ENCODE measurements at regions not wholly inside any gene's neighbourhood (a gene's known extent, or its start where the extent isn't known, plus 50 kb on each side); places are given as distances from the start of the nearest gene placed in this dataset.

DNA sequence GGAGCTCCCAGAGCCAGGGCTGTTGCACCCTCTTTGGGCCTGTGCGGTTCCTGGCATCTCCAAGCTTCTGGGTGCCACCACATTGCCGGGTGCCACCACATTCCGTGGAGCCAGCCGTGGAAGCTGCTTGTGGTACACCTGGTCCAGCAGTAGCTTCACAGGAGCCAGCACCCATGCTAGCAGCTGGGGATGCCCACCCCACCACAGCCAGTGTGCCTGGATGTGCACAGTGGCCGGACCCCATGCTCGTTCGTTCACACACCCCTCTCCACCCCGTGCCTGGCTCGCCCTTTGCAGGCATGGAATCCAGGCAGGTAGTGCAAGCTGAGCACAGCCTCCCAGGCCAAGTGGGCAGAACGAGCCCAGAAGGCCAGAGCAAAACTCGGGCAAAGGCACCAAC is 1029.8 kb upstream of the GBE1 start:
- Histone ChIP-seq H3K27me3 (ENCODE audit: control insufficient read depth, insufficient read depth, low read length) (no peaks in the 10 kb centered on the region), H3K36me3 (ENCODE audit: control insufficient read depth, insufficient read depth, low read length) (no peaks in the 10 kb centered on the region), H3K4me3 (ENCODE audit: low read depth, low read length) (no peak overlapping the region)
- POLR2A ChIA-PET = no interaction called here
- DNase-seq (ENCODE audit: low read depth) = no peak
- TF ChIP-seq, protein P1, sequence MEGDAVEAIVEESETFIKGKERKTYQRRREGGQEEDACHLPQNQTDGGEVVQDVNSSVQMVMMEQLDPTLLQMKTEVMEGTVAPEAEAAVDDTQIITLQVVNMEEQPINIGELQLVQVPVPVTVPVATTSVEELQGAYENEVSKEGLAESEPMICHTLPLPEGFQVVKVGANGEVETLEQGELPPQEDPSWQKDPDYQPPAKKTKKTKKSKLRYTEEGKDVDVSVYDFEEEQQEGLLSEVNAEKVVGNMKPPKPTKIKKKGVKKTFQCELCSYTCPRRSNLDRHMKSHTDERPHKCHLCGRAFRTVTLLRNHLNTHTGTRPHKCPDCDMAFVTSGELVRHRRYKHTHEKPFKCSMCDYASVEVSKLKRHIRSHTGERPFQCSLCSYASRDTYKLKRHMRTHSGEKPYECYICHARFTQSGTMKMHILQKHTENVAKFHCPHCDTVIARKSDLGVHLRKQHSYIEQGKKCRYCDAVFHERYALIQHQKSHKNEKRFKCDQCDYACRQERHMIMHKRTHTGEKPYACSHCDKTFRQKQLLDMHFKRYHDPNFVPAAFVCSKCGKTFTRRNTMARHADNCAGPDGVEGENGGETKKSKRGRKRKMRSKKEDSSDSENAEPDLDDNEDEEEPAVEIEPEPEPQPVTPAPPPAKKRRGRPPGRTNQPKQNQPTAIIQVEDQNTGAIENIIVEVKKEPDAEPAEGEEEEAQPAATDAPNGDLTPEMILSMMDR (IDR thresholded peaks at IDR 0.05; ENCODE audit: insufficient read depth, low read depth, low read length) = no peak
- CTCF ChIA-PET = interaction anchor here (0.7 kb wide), 1 partner anchor 48 kb away, joined by 3 read pairs; no protein-coding TSS in a partner anchor

DNA sequence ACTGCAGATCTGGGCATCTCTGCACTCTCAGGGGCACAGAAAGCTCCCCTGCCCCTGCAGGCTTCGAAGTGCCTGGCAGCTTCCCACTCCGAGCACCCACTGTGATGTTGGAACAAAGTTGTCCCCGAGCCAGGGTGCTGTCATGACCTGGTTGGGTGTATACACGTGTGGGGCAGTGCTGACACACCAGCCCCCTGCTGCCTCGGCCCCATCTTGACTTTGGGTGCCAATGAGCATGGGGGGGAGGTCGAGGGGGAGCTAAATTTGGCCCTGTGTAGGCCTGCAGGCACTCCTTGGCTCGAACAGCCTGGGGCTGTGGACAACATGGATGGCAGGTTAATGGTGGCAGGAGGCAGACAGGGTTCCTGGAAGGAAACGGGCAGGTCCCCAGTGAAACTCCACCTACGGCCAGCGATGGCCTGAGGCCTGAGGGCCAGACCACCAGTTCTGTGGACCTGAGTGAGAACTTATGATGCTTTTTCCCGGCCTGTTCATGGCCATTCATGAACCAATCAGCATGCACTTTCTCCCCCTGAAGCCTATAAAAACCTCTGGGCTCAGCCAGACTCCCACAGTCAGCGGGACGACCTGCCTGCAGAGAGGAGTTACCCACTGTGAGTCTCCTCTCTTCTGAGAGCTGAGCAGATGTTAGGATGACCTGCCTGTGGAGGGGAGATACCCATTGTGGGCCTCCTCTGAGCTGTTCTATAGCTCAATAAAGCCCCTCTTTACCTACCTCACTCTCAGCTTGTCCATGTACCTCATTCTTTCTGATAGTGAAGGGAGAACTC is 1029.1 kb upstream of the GBE1 start:
- DNase-seq (ENCODE audit: low read depth) = no peak
- Histone ChIP-seq H3K4me3 (ENCODE audit: low read depth, low read length) (no peak overlapping the region), H3K36me3 (ENCODE audit: control insufficient read depth, insufficient read depth, low read length) (no peaks in the 10 kb centered on the region), H3K27me3 (ENCODE audit: control insufficient read depth, insufficient read depth, low read length) (no peaks in the 10 kb centered on the region)
- CTCF ChIA-PET = interaction anchor here (0.7 kb wide), 1 partner anchor 47 kb away, joined by 3 read pairs; no protein-coding TSS in a partner anchor
- POLR2A ChIA-PET = no interaction called here
- TF ChIP-seq, protein P1 (IDR thresholded peaks at IDR 0.05; ENCODE audit: insufficient read depth, low read depth, low read length) = no peak

DNA sequence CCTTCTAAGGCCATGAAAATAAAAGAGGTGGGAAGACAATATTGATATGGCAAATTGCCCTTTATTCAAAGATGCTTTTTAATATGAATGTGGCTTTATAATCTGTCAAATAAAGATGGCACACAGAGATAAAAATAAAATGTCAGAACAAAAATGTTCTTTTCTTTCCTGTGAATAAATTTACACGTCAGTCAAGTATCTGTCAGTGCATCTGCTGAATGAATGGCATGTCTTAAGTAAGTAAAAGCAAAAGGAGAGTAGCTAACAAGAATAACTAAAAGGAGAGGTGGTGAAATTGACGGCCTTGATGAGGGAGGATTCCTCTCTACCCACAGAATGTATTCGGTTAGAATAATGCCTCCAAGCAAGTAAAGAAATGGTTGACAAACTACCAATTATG is 1021.7 kb upstream of the GBE1 start:
- Histone ChIP-seq H3K27me3 (ENCODE audit: control insufficient read depth, insufficient read depth, low read length) (no peaks in the 10 kb centered on the region), H3K36me3 (ENCODE audit: control insufficient read depth, insufficient read depth, low read length) (no peaks in the 10 kb centered on the region), H3K4me3 (ENCODE audit: low read depth, low read length) (no peak overlapping the region)
- TF ChIP-seq, protein P1 (IDR thresholded peaks at IDR 0.05; ENCODE audit: insufficient read depth, low read depth, low read length) = no peak
- POLR2A ChIA-PET = no interaction called here
- DNase-seq (ENCODE audit: low read depth) = no peak
- CTCF ChIA-PET = no interaction called here

DNA sequence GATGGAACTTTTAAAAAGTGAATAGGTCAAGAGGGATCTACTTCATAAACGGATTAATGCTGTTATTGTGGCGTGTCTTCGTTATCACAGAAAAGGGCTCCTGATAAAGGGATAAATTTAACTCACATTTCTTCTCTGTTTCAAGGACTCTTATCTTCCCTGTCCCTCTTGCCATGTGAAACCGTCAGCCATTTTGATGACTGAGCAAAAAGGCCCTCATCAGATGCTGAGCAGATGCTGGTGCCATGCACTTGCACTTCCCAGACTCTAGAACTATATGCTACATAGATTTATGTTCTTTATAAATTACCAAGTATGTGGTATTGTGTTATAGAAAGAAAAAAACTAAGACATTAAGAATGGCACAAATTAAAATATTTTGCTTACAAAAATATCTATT is 1011.8 kb upstream of the GBE1 start:
- no peaks in the 10 kb centered on the region for H3K36me3 ChIP-seq (ENCODE audit: control insufficient read depth, insufficient read depth, low read length)
- ChIA-PET CTCF (no interaction called here), POLR2A (no interaction called here)
- TF ChIP-seq, protein P1 (IDR thresholded peaks at IDR 0.05; ENCODE audit: insufficient read depth, low read depth, low read length) = no peak
- DNase-seq (ENCODE audit: low read depth) = no peak
- H3K27me3 ChIP-seq (ENCODE audit: control insufficient read depth, insufficient read depth, low read length) = no peaks in the 10 kb centered on the region
- H3K4me3 ChIP-seq (ENCODE audit: low read depth, low read length) = no peak overlapping the region

DNA sequence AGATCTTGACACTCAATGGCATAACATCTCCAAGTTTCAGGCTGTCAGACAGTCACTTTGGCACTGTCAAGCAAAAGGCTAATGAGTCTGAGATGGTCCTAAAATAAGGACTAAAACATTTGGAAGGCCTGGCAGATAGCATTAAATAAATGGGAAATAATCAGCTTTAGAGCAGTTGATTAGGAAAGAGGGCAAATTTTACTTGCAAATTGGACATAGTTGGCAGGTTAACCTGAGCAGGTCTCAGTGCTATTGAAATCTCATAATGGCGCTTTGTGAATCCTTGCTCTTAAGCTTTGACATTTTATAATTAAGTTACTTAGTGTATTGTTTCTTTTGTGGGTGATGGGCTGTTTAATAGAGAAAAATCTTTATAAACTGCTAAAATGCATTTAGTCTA is 1003.1 kb upstream of the GBE1 start:
- Histone ChIP-seq H3K4me3 (ENCODE audit: low read depth, low read length) (no peak overlapping the region), H3K27me3 (ENCODE audit: control insufficient read depth, insufficient read depth, low read length) (no peaks in the 10 kb centered on the region), H3K36me3 (ENCODE audit: control insufficient read depth, insufficient read depth, low read length) (no peaks in the 10 kb centered on the region)
- ChIA-PET POLR2A (no interaction called here), CTCF (no interaction called here)
- DNase-seq (ENCODE audit: low read depth) = no peak
- TF ChIP-seq, protein P1 (IDR thresholded peaks at IDR 0.05; ENCODE audit: insufficient read depth, low read depth, low read length) = no peak
